ENCODE measurements at regions not wholly inside any gene's neighbourhood (a gene's known extent, or its start where the extent isn't known, plus 50 kb on each side); places are given as distances from the start of the nearest gene placed in this dataset.

GRCh38 chr6:49333345-49334125 lies 129.5 kb downstream of the MMUT start:
- TF ChIP-seq, protein P1, sequence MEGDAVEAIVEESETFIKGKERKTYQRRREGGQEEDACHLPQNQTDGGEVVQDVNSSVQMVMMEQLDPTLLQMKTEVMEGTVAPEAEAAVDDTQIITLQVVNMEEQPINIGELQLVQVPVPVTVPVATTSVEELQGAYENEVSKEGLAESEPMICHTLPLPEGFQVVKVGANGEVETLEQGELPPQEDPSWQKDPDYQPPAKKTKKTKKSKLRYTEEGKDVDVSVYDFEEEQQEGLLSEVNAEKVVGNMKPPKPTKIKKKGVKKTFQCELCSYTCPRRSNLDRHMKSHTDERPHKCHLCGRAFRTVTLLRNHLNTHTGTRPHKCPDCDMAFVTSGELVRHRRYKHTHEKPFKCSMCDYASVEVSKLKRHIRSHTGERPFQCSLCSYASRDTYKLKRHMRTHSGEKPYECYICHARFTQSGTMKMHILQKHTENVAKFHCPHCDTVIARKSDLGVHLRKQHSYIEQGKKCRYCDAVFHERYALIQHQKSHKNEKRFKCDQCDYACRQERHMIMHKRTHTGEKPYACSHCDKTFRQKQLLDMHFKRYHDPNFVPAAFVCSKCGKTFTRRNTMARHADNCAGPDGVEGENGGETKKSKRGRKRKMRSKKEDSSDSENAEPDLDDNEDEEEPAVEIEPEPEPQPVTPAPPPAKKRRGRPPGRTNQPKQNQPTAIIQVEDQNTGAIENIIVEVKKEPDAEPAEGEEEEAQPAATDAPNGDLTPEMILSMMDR (IDR thresholded peaks at IDR 0.05): no peak
- TF ChIP-seq POLR2A (IDR thresholded peaks at IDR 0.05): no peak

Measured in gastroesophageal sphincter (tissue), 3 donors.